Activated T-cell treated with anti-CD3 and anti-CD28 coated beads, Interleukin-2, amount 50 U/mL, for 72 hours (primary cell): ENCODE measurements at regions not wholly inside any gene's neighbourhood (a gene's known extent, or its start where the extent isn't known, plus 50 kb on each side); places are given as distances from the start of the nearest gene placed in this dataset.

Experiments used
- ATAC-seq, 2 donors: fragments of 150-1000 bp; cut with Tn5 transposase; replicated peaks in 1 of 2; 2 replicates each; pipeline ENCODE4 v1.10.0; 2021; ENCODE audit warnings: moderate library complexity in 2 of 2, mild to moderate bottlenecking in 1 of 2
- DNase-seq, 2 donors: peaks; one replicate each; pipeline ENCODE4 v3.0.0; 2021 to 2022; ENCODE audit warnings: mixed read lengths in 1 of 2
- H3K27ac Mint-ChIP-seq: one replicate; pipeline ENCODE4 v1.8.0; 2022; ENCODE audit warnings: mild to moderate bottlenecking, moderate library complexity, mixed read lengths
- H3K27me3 Mint-ChIP-seq: one replicate; pipeline ENCODE4 v1.8.0; 2022; ENCODE audit warnings: low read depth, mixed read lengths
- H3K36me3 Mint-ChIP-seq, 2 donors: one replicate each; pipeline ENCODE4 v1.8.0; 2022; ENCODE audit warnings: mixed read lengths in 2 of 2, mild to moderate bottlenecking in 1 of 2; ENCODE audit not compliant: insufficient read depth in 2 of 2
- H3K4me1 Mint-ChIP-seq: one replicate; pipeline ENCODE4 v1.8.0; 2022; ENCODE audit warnings: low read depth, mixed read lengths
- H3K4me3 Mint-ChIP-seq, 2 donors: one replicate each; pipeline ENCODE4 v1.8.0; 2022; ENCODE audit warnings: mild to moderate bottlenecking in 2 of 2, mixed read lengths in 2 of 2, moderate library complexity in 2 of 2
- H3K9me3 Mint-ChIP-seq, 2 donors: one replicate each; pipeline ENCODE4 v1.8.0; 2022; ENCODE audit warnings: mixed read lengths in 2 of 2

GRCh38 chr14:65946494-65946893 lies 534.0 kb downstream of the FUT8 start:
- H3K9me3 Mint-ChIP-seq: no peaks in the 10 kb centered on the region
- H3K27ac Mint-ChIP-seq: no peak overlapping the region
- H3K4me1 Mint-ChIP-seq: peaks cover 53% of the 10 kb centered on the region
- ATAC-seq: no peak
- H3K4me3 Mint-ChIP-seq: no peak overlapping the region
- H3K36me3 Mint-ChIP-seq: no peaks in the 10 kb centered on the region
- peaks cover 10% of the 10 kb centered on the region for H3K27me3 Mint-ChIP-seq
- DNase-seq: no peak

GRCh38 chr14:65948302-65948701 lies 535.8 kb downstream of the FUT8 start:
- Mint-ChIP-seq H3K4me3 (no peak overlapping the region), H3K9me3 (no peaks in the 10 kb centered on the region), H3K36me3 (no peaks in the 10 kb centered on the region), H3K27ac (no peak overlapping the region), H3K4me1 (peaks cover 55% of the 10 kb centered on the region), H3K27me3 (peaks cover 15% of the 10 kb centered on the region)
- DNase-seq (no peak), ATAC-seq (no peak)

GRCh38 chr14:65949711-65950516 lies 536.3 kb upstream of the CCDC196 start:
- H3K27me3 Mint-ChIP-seq: peaks cover 15% of the 10 kb centered on the region
- H3K9me3 Mint-ChIP-seq: no peaks in the 10 kb centered on the region
- peak overlapping the region; percentile 64 to 75 for H3K4me3 Mint-ChIP-seq
- DNase-seq: peak; percentile 70 to 75
- ATAC-seq: peak; percentile 91 to 93
- no peaks in the 10 kb centered on the region for H3K36me3 Mint-ChIP-seq
- peaks cover 53% of the 10 kb centered on the region for H3K4me1 Mint-ChIP-seq
- H3K27ac Mint-ChIP-seq: peak overlapping the region; percentile 61

GRCh38 chr14:65954942-65955341 lies 531.2 kb upstream of the CCDC196 start:
- Mint-ChIP-seq H3K27me3 (peaks cover 5% of the 10 kb centered on the region), H3K36me3 (no peaks in the 10 kb centered on the region), H3K9me3 (no peaks in the 10 kb centered on the region), H3K27ac (no peak overlapping the region), H3K4me3 (no peak overlapping the region), H3K4me1 (peaks cover 29% of the 10 kb centered on the region)
- DNase-seq: no peak
- ATAC-seq: no peak

- Mint-ChIP-seq H3K9me3 (no peaks in the 10 kb centered on the region), H3K27ac (no peak overlapping the region), H3K4me1 (peaks cover 22% of the 10 kb centered on the region), H3K36me3 (no peaks in the 10 kb centered on the region), H3K27me3 (no peaks in the 10 kb centered on the region), H3K4me3 (no peak overlapping the region)
- ATAC-seq (no peak), DNase-seq (no peak)
These were observed 528.5 kb upstream of the CCDC196 start for GRCh38 chr14:65957631-65958205.

GRCh38 chr14:65958664-65959562 lies 527.3 kb upstream of the CCDC196 start:
- Mint-ChIP-seq H3K36me3 (no peaks in the 10 kb centered on the region), H3K9me3 (no peaks in the 10 kb centered on the region), H3K4me1 (peaks cover 22% of the 10 kb centered on the region), H3K4me3 (no peak overlapping the region), H3K27ac (no peak overlapping the region), H3K27me3 (no peaks in the 10 kb centered on the region)
- DNase-seq (no peak), ATAC-seq (peak; percentile 54 to 56)

GRCh38 chr14:65959563-65960024 lies 526.6 kb upstream of the CCDC196 start:
- no peak overlapping the region for H3K27ac Mint-ChIP-seq
- H3K27me3 Mint-ChIP-seq: no peaks in the 10 kb centered on the region
- no peak for ATAC-seq
- H3K9me3 Mint-ChIP-seq: no peaks in the 10 kb centered on the region
- no peak for DNase-seq
- H3K4me3 Mint-ChIP-seq: no peak overlapping the region
- no peaks in the 10 kb centered on the region for H3K36me3 Mint-ChIP-seq
- H3K4me1 Mint-ChIP-seq: peaks cover 22% of the 10 kb centered on the region

GRCh38 chr14:65961004-65961403 lies 525.2 kb upstream of the CCDC196 start:
- DNase-seq (peak; percentile 78 to 84), ATAC-seq (peak; percentile 85 to 94)
- H3K4me1 Mint-ChIP-seq: peaks cover 22% of the 10 kb centered on the region
- H3K4me3 Mint-ChIP-seq: no peak overlapping the region
- H3K27me3 Mint-ChIP-seq: no peaks in the 10 kb centered on the region
- no peaks in the 10 kb centered on the region for H3K36me3 Mint-ChIP-seq
- H3K27ac Mint-ChIP-seq: no peak overlapping the region
- no peaks in the 10 kb centered on the region for H3K9me3 Mint-ChIP-seq

- ATAC-seq (no peak), DNase-seq (no peak)
- Mint-ChIP-seq H3K27ac (no peak overlapping the region), H3K9me3 (no peaks in the 10 kb centered on the region), H3K4me1 (peaks cover 22% of the 10 kb centered on the region), H3K36me3 (no peaks in the 10 kb centered on the region), H3K27me3 (no peaks in the 10 kb centered on the region), H3K4me3 (no peak overlapping the region)
These were observed 523.2 kb upstream of the CCDC196 start for GRCh38 chr14:65962952-65963351.

GRCh38 chr14:65964366-65964765 lies 521.8 kb upstream of the CCDC196 start:
- Mint-ChIP-seq H3K4me3 (no peak overlapping the region), H3K27ac (no peak overlapping the region), H3K27me3 (no peaks in the 10 kb centered on the region), H3K4me1 (peaks cover 17% of the 10 kb centered on the region), H3K36me3 (no peaks in the 10 kb centered on the region), H3K9me3 (no peaks in the 10 kb centered on the region)
- DNase-seq (no peak), ATAC-seq (no peak)

GRCh38 chr14:65966188-65966587 lies 520.0 kb upstream of the CCDC196 start:
- no peak for DNase-seq

GRCh38 chr14:65972346-65972870 lies 513.8 kb upstream of the CCDC196 start:
- ATAC-seq: no peak
- DNase-seq: no peak
- no peaks in the 10 kb centered on the region for H3K9me3 Mint-ChIP-seq
- H3K27me3 Mint-ChIP-seq: no peaks in the 10 kb centered on the region
- H3K27ac Mint-ChIP-seq: no peak overlapping the region
- H3K4me3 Mint-ChIP-seq: no peak overlapping the region
- H3K36me3 Mint-ChIP-seq: no peaks in the 10 kb centered on the region
- H3K4me1 Mint-ChIP-seq: no peaks in the 10 kb centered on the region

More at GRCh38 chr14:65966188-65966587, 520.0 kb upstream of the CCDC196 start:
- H3K36me3 Mint-ChIP-seq: no peaks in the 10 kb centered on the region
- no peak for ATAC-seq
- no peak overlapping the region for H3K27ac Mint-ChIP-seq
- no peak overlapping the region for H3K4me3 Mint-ChIP-seq
- no peaks in the 10 kb centered on the region for H3K9me3 Mint-ChIP-seq
- H3K4me1 Mint-ChIP-seq: no peaks in the 10 kb centered on the region
- no peaks in the 10 kb centered on the region for H3K27me3 Mint-ChIP-seq

GRCh38 chr14:65972891-65973290 lies 513.3 kb upstream of the CCDC196 start:
- Mint-ChIP-seq H3K27ac (no peak overlapping the region), H3K36me3 (no peaks in the 10 kb centered on the region), H3K9me3 (no peaks in the 10 kb centered on the region), H3K4me3 (no peak overlapping the region), H3K4me1 (no peaks in the 10 kb centered on the region), H3K27me3 (no peaks in the 10 kb centered on the region)
- no peak for ATAC-seq
- no peak for DNase-seq
